HG02763 (cell line): ENCODE measurements at regions not wholly inside any gene's neighbourhood (a gene's known extent, or its start where the extent isn't known, plus 50 kb on each side); places are given as distances from the start of the nearest gene placed in this dataset.
"Not testable (repeated sequence)": the region's sequence is repeated elsewhere in the genome, so short reads cannot be mapped to it uniquely, and the experiment has no call there.

Experiments used
- ATAC-seq: cut with Tn5 transposase; IDR thresholded peaks from one replicate; pipeline ENCODE4 v1.9.1; 2021; ENCODE audit warnings: mild to moderate bottlenecking, moderate library complexity; ENCODE audit not compliant: unreplicated experiment

DNA sequence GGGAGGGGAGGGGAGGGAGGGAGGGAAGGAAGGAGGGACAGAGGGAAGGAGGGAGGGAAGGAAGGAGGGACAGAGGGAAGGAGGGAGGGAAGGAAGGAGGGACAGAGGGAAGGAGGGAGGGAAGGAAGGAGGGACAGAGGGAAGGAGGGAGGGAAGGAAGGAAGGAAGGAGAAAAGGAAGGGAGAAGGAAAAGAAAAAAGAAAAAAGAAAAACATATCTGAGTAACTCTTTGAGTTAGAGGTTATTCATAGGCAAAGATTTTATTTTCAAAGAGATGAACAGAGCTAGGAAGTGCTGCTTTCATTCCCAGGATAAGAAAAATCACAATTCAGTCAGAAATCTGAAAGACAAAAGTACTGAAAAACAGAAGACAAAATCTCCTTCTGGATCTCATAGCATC lies 379.7 kb upstream of the GYPC start:
- ATAC-seq: not testable (repeated sequence)

DNA sequence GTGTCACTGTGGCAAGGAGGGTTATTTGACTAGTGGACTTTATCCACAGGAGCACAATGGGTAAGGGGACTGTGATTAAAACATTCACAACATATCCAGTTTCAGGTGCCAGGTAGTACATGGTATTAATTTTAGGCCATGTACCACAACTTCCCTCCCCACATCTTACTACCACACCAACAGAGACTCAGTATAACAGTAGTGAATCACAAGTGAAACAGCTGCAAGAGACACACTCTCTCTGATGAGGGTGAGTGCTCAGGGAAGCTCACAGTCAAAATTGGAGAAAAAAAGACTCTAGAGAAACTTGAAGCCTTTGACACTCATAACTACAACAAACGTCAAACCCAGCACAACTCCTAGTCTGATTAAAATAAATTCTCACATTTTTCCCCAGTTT lies 367.6 kb upstream of the GYPC start:
- ATAC-seq: no peak

DNA sequence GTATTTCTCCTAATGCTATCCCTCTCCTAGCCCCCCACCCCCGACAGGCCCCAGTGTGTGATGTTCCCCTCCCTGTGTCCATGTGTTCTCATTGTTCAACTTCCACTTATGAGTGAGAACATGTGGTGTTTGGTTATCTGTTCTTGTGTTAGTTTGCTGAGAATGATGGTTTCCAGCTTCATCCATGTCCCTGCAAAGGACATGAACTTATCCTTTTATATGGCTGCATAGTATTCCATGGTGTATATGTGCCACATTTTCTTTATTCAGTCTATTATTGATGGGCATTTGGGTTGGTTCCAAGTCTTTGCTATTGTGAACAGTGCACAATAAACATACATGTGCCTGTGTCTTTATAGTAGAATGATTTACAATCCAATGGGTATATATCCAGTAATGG lies 362.0 kb upstream of the GYPC start:
- not testable (repeated sequence) for ATAC-seq

DNA sequence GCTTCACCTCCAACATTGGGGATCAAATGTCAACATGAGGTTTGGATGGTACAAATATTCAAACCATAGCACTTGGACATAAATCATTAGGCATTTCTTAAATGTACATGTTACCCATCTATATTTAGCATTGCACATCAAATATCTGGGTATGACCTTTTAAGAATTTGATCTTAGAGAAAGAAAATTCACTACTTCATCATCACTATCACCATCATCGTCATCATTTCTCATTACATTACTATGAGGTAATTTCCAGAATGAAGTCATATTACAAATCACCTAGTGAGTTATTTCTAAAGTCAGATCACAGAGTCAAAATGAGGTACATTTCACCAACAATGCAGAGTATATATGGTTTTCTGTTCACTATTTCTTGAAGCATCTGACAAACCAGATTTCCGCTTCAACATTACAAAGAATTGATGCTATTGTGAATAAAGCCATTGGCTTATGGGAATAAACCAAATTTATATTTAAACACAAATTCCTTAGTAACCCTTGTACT lies 356.4 kb upstream of the GYPC start:
- no peak for ATAC-seq

DNA sequence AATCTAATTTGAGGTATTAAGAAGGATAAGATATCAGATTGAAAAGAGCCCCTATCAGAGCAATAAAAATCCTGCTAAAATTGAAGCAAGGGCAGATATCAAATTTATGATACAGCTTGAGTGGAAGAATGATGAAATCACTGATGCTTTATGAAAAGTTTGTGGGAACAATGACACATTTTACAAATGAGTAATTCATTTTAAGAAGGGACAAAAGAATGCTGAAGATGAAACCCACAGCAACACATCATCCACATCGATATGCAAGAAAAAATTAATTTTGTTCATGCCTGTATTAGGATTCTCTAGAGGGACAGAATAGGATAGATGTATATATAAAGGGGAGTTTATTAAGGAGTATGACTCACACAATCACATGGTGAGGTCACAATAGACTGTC lies 355.6 kb upstream of the GYPC start:
- no peak for ATAC-seq

DNA sequence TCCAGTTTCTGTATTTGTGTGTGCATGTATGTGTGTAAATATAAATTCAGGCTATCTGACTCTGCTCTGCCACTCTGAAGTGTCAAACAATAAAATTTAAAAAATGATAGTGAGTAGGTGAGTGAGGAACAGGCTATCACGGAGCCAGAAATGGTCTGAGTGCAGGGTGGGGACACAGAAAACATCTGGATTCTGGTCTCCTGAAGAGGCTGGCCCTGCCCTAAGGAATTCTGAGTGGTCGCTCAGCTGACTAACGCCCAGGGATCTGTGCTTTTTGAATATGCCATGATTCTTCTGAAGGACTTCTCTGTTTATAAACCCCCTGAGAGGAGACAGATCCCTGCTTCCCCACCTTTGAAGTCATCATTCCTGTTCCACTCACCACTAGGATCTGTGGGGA lies 353.9 kb upstream of the GYPC start:
- no peak for ATAC-seq

DNA sequence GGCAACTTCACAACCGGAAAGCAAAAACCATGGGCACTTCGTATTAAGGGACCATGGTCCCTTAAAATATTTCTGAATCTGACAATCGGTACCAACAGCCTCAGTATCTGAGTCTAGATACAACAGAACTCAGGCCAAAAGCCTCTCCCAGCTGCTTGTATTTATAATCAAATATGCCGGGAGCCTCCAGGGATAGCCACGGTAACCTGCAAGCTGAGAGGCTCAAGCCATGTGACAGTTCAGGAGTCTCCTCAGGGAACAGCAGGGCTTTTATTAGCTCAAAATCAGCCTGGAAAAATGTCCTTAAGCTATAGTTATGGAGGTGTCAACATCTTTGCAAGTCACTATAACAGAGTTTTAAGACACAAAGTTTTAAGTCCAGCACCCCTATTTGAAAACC lies 352.8 kb upstream of the GYPC start:
- no peak for ATAC-seq

DNA sequence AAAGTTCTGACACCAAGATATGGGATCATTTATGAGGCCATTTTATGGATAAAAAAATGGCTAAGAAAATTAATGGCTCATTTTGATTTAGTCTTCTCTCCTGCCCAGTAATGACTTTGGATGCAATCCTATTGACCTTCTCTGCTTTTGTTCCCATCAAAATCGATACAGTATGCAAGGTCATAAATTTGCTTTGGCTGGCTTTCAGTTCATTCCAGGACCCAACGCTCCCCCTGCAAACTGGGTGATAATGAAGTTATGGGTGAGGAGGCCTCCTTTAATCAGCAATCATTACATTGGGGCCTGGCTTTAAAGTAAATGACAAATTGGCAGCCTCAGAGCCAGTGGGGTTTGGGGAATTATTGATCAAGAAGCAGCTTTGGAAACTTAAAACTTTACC lies 351.8 kb upstream of the GYPC start:
- ATAC-seq: no peak

DNA sequence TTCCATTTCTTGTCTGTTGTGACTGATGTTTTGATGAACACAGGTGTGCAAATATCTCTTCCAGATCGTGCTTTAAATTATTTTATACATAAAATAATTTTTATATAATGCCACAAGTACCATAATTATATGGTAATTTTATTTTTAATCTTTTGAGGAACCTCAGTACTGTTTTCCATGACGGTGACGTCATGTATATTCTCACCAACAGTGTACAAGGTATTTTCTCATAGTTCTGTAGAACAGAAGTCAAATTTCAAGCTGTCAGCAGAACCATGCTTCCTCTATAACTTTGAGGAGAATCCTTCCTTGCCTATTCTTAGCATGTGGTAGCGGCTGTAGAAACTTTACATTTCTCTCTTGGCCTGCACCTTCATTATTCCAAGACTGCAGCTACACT lies 349.4 kb upstream of the GYPC start:
- no peak for ATAC-seq

DNA sequence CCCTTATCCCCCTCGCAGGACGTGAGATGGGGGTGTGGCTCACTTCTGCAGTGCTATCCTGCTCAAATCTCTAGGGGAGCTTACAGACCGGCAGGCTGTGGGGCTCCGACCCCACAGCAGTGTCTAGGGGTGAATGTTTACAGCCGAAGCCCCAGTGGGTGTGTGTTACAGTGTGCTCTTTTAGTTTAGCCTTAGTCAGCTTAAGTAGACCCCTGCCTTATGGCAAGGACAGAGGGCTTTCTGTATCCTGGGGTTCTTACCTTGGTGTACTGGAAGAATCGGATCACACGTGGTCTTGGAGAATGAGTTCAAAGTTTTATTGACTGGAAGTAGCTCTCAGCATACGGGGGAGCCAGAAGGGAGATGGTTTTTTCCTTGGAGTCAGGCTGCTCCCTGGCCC lies 348.2 kb upstream of the GYPC start:
- ATAC-seq: no peak

DNA sequence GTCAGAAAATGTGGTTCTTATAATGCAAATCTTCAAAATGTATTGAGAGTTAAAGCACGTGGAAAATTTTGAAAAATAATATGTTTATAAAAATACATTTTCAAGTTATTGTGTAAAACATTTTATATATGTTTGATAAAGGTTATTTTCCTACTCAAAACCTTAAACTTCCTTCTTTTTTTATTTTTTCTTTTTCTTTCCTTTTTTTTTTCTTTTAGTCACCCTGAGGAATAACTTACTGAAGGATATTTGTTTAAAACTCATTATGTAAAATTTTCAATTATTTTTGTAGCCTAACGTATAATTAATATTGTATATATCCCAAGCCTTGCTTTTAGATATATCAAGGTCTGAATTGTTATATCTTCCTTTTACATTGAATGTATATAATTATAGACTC lies 346.8 kb upstream of the GYPC start:
- no peak for ATAC-seq

DNA sequence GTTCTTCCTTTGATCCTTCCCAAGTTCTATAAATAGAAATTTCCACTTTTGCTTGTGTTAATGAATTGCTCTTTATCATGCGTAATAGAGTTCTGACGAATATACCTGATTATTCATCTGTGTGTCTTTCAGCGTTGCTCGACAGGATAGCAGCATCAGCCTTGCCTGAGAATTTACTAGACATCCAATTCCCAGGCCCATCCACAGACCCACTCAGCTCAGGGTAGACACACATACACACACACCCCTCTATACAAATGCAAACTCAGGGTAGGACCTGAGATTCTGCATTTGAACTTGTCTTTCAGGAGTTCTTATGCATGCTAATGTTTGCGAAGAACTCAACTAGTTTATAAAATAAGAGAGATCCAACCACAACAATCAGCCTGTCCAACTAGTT lies 343.4 kb upstream of the GYPC start:
- ATAC-seq: no peak

DNA sequence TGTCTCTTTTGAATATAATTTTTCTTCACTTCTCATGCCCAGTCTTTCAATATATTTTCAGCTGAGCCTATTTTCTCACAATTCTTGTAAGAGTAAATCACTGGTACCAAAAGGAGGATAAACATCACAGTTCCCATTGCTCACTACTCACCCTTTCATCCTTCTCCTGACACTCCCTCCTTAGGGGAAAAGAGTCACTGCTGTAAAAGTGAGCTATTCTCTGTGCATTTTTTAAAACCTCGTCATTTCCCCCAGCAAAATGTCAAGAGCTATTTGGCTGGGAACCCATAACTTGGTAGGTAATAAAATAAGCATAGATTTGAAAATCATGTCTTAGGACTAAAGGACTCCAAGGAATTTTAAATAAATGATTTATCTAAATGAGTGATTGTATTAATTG lies 340.1 kb upstream of the GYPC start:
- ATAC-seq: no peak

DNA sequence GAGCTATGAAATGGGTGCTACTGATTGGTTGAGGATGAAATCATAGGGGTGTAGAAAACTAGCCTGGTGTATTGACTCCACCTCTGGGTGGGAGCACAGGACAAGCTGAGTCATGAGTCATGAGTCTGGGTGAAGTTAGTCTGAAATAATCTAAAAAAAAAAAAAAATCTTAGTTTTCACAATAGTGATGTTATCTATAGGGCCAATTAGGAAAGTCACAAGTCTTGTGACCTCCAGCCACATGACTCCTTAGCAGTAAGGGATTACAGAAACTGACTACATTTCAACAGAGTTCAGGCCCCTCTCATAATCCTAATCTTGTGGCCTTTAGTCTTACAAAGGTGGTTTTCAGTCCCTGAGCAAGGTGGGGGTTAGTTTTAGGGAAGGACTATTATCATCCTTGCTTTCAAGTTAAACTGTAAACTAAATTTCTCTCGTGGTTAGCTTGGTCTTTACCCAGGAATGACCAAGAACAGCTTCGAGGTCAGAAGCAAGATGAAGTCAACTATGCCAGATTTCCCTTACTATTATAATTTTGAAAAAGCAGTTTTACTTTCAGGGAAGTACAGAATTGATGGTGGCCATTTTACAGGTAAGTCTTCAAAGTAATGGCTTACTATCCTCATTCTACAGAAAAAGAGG lies 338.0 kb upstream of the GYPC start:
- ATAC-seq: no peak

DNA sequence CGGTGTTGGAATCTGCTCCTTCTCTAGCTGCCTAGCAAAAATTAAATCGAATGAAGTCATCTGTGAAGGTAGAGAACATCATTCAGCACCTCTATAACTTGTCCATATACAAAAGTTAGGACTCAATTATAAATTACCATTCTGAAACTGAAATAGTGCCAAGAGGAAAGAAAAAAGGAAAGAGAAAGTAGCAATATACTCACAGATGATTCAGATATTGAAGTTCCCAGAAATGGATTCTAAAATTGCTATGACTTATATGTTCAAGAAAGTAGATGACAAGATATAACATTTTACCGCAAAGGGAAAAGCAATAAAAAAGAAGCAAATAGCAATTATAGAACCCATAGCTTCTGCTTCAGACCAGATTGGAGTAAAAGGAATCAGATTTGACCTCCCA lies 333.6 kb upstream of the GYPC start:
- ATAC-seq: no peak

DNA sequence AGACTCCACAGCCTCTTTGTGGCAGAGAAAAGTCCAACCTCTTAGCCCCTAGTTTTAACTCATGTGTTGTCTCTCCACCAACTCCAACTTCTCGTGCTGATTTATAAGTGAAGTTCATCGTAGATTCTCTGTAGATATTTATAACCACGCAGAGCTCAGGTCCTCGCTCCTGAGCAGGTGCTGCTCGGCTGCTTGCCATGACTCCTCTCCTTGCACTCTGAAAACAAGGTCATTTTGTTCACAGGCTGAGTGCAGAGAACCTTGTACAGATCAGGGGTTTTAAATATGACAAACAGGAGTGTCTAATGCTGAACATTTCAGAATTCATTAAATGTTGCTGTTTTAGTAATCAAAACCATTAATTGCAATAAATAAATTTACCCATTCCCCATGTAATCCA lies 330.8 kb upstream of the GYPC start:
- no peak for ATAC-seq

DNA sequence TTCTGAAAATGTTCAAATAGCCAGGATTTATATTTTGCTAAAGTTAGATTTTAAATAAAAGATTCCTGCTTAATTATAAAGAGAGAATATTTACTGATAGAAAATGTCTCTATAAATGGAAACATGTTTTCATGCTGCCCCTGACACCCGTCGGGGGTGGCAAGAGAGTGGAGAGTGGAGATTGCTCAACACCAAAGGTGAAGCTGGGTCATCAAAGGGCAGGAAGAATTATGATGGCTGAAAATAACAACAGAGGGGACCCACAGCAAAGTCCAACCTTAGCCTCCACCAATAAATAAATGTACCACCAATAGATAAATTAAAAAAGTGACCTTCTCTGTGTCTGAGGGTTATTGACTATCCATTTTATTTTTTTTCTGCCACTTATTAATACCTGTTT lies 326.8 kb upstream of the GYPC start:
- no peak for ATAC-seq

DNA sequence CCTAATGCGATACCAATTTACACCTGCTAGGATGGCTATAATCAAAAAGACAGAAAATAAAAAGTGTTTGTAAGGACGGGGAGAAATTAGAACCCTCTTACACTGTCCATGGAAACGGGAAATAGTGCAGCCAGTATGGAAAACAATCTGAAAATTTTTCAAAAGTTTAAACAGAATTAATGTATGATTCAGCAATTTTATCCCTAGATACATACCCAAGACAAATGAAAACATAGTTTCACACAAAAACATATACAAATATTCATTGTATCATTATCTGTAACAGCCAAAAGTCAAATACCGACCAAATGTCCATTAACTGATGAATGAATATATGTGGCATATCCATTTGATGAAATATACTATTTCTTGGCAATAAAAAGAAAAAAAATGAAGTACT lies 313.5 kb upstream of the GYPC start:
- ATAC-seq: no peak

DNA sequence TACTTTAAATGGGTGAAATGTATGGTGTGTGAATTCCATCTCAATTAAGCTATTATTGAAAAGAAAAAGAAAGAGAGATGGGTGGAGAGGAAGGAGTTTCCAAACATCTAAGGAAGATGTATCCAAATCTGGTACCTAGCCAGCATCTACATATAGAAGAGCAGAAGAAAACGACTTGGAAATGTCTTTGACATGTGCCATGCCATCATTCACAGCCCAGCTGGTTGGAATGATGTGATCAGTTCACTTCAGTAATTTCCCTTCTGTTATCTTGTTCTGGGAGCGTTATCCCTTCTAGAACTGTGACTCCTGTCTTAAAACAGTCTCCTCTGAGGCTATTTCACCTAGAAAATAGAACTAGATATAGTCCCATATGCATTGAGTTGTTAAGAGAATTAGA lies 312.8 kb upstream of the GYPC start:
- no peak for ATAC-seq

DNA sequence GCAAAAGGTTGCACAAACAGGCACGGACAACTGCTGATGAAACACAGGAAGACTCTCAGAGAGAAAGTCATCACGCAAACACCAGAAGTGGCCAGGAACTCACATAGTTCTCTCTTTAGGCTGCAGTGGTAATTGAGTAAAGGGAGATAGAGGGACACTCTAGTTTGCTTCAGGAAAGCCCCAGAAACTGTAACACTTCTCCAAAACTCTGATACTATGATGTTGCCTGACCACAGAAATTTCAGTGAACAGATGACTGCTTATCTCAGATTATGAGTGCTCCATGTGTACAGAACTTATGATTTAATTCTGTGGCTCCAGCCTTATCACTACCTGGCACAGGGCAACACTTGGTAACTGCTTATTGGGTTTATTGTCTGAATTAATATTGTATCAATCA lies 311.5 kb upstream of the GYPC start:
- ATAC-seq: peak; percentile 61

DNA sequence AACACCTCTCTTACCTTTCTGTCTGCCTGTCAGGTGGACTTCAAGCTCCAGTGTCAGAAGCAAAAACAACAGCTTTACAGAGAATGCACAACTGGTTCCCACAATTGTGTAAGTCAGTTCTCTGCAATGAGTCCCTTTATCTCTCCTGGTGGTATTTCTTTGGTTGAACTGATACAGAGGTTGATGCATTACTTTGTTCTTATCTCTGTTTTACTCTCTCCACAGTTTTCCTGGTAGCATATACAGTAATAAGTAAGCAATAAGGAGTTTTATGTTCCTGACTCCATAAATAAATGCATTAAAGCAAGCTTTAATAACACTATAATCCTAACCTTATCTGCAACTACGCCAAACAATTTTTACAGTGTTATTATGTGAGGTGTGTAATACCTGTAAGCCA lies 310.3 kb upstream of the GYPC start:
- ATAC-seq: no peak

DNA sequence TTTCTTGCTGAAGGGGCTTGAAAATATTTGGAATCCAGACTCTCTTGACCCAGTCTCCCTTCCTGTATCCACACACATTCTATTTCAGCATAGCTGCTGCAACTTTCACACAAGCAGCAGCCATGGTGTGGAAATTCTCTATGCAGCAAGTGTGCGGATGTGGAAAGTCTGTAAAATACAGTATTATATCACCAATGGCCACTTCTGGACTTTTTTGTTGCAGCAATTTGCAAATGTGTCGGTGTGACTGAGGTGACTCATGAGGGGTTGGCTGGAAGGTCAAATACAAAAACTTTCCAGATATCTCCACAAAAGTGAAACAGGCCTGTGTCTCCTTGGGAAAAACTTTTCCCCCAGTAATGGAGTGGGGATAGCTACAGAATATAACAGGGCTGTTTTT lies 299.3 kb upstream of the GYPC start:
- no peak for ATAC-seq

DNA sequence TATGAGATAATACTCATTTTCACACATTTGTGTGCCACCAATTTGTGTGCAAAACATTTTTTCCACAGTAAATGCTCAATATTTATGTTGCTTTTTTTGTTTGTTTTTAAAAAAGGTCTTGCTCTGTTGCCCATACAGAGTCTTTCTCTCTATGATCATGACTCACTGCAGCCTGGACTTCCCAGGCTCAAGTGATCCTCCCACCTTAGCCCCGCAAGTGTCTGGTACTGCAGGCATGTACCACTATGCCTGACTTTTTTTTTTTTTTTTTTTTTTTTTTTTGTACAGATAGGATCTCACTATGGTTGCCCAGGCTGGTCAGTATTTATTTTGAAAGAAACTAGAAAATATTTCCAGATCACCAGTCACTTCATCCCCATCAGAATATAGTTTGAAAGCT lies 297.8 kb upstream of the GYPC start:
- no peak for ATAC-seq
